K562 (cell line): ENCODE measurements at regions not wholly inside any gene's neighbourhood (a gene's known extent, or its start where the extent isn't known, plus 50 kb on each side); places are given as distances from the start of the nearest gene placed in this dataset.

ENCODE experiments used
- ATAC-seq: fragments of 200-7000 bp; cut with Tn5 transposase; 3 replicates; pipeline ENCODE4 v1.9.1; 2020; ENCODE audit warnings: moderate library complexity
- BruUV-seq: library from RNA; stranded (reverse); fragments of 400-500 nt; replicated peaks from 2 replicates; lab custom pipeline; 2021; lab: Mats Ljungman, UMichigan
- CTCF ChIA-PET: fragments of 300-600 bp; formaldehyde crosslinking; extraction: SDS; loops from one replicate; lab custom pipeline; 2021; ENCODE audit warnings: low intra/inter-chr PET ratio; lab: Yijun Ruan, JAX
- POLR2A ChIA-PET: fragments of 300-600, 350-650 bp; sonication (Branson Sonifier 250); formaldehyde crosslinking; extraction: SDS; loops from one replicate; lab custom pipeline; 2021; ENCODE audit warnings: antibody characterized with exemption, inconsistent platforms; lab: Yijun Ruan, JAX
- DNase-seq, 4 experiments: peaks; one replicate each; pipeline versions ENCODE4 v3.0.0 to v3.0.0-alpha.2; 2011 to 2018; ENCODE audit warnings: low spot score in 3 of 4, mixed read lengths in 3 of 4; ENCODE audit errors: extremely low read depth in 1 of 4
- FAIRE-seq: peaks from 2 replicates; lab custom pipeline; 2011; peaks lifted over from hg19 to GRCh38; lab: Jason Lieb, UNC
- H2AFZ ChIP-seq: 2 replicates; pipeline ENCODE4 v1.6.0; 2011; ENCODE audit warnings: low read depth, low read length, control low read depth, inconsistent platforms
- H3K27ac ChIP-seq: fragments of 200-600 bp; 3 replicates; pipeline ENCODE4 v1.8.0; 2011; ENCODE audit warnings: low read depth, mild to moderate bottlenecking, control low read depth, inconsistent platforms, low read length, moderate library complexity, mixed read lengths; ENCODE audit errors: extremely low read depth
- H3K27me3 ChIP-seq, 2 experiments: fragments of 300-600 bp in 1 of 2; 2 replicates in 1 of 2; 3 replicates in 1 of 2; pipeline versions ENCODE4 v1.6.0 to v1.8.0; 2011; ENCODE audit warnings: inconsistent platforms in 2 of 2, low read length in 2 of 2, mild to moderate bottlenecking in 1 of 2, mixed read lengths in 1 of 2, moderate library complexity in 1 of 2; ENCODE audit not compliant: control insufficient read depth in 2 of 2, insufficient read depth in 2 of 2
- H3K36me3 ChIP-seq: fragments of 300-600 bp; 3 replicates; pipeline ENCODE4 v1.8.0; 2011; ENCODE audit warnings: mild to moderate bottlenecking, low read length, inconsistent platforms; ENCODE audit not compliant: control insufficient read depth, insufficient read depth
- H3K4me1 ChIP-seq, 2 experiments: fragments of 200-600 bp in 1 of 2; replicated peaks in 1 of 2; 2 replicates in 1 of 2; 3 replicates in 1 of 2; pipeline versions ENCODE4 v1.5.1 to v1.8.0; 2011; ENCODE audit warnings: inconsistent platforms in 2 of 2, low read length in 2 of 2, mild to moderate bottlenecking in 1 of 2, mixed read lengths in 1 of 2, moderate library complexity in 1 of 2; ENCODE audit not compliant: control insufficient read depth in 2 of 2, insufficient read depth in 2 of 2
- H3K4me2 ChIP-seq: 2 replicates; pipeline ENCODE4 v1.6.1; 2011; ENCODE audit warnings: low read length, control low read depth, inconsistent platforms, mixed read lengths; ENCODE audit not compliant: insufficient read depth
- H3K4me3 ChIP-seq: fragments of 200-600 bp; sonication (generic), shearing (Covaris generic); 2 replicates; pipeline ENCODE4 v1.5.1; 2016; ENCODE audit warnings: control low read depth, inconsistent platforms
- H3K79me2 ChIP-seq: fragments of 200-600 bp; 3 replicates; pipeline ENCODE4 v1.8.0; 2011; ENCODE audit warnings: low read length, inconsistent platforms; ENCODE audit not compliant: control insufficient read depth, insufficient read depth
- H3K9ac ChIP-seq, 2 experiments: 2 replicates each; pipeline versions ENCODE4 v1.6.0 to v1.6.1; 2011; ENCODE audit warnings: low read depth in 2 of 2, low read length in 2 of 2, control low read depth in 1 of 2, inconsistent platforms in 1 of 2, mild to moderate bottlenecking in 1 of 2, mixed read lengths in 1 of 2; ENCODE audit not compliant: insufficient read depth in 1 of 2
- H3K9me1 ChIP-seq: one replicate; pipeline ENCODE4 v1.6.0; 2011; ENCODE audit warnings: inconsistent platforms, mild to moderate bottlenecking, low read length, moderate library complexity; ENCODE audit not compliant: control insufficient read depth, insufficient read depth
- H3K9me3 ChIP-seq: replicated peaks from 2 replicates; pipeline ENCODE4 v1.5.1; 2011; ENCODE audit warnings: low read depth, low read length, inconsistent platforms; ENCODE audit not compliant: control insufficient read depth, insufficient read depth
- H4K20me1 ChIP-seq: replicated peaks from 2 replicates; pipeline ENCODE4 v1.6.1; 2011; ENCODE audit warnings: low read length, inconsistent platforms, mixed read lengths; ENCODE audit not compliant: control insufficient read depth, insufficient read depth
- MECOM ChIP-seq: fragments of 250-450 bp; sonication (Bioruptor Pico); IDR thresholded peaks from 2 replicates; pipeline ENCODE4 v1.8.0; 2022; ENCODE audit warnings: inconsistent platforms
- NCOA4 ChIP-seq: fragments of 450-650 bp; IDR thresholded peaks from 2 replicates; pipeline ENCODE4 v1.6.1; 2018; ENCODE audit warnings: mild to moderate bottlenecking; ENCODE audit not compliant: partially characterized antibody
- TEAD4 ChIP-seq, 2 experiments: sonication (generic) in 1 of 2; formaldehyde crosslinking in 1 of 2; IDR thresholded peaks; 2 replicates each; pipeline versions ENCODE4 v1.6.1 to v1.8.0; 2012 to 2022; ENCODE audit warnings: borderline replicate concordance in 1 of 2, inconsistent platforms in 1 of 2, low read length in 1 of 2, mild to moderate bottlenecking in 1 of 2, missing genetic modification reagents in 1 of 2
- WGBS: fragments of 100-300 bp; shearing (Covaris generic); methylation state at CpG from one replicate; pipeline ENCODE4 v1.1.6; 2016; ENCODE audit warnings: low coverage, mixed read lengths; ENCODE audit not compliant: insufficient coverage; ENCODE audit errors: missing lambda C conversion rate; 5-methylcytosine and 5-hydroxymethylcytosine counted together
- in situ Hi-C: fragments of 300-500 bp; cut with MboI; formaldehyde crosslinking; loops from 4 replicates; pipeline ENCODE4 v1.15.0; 2018; ENCODE audit warnings: inconsistent platforms, mixed read lengths
- intact Hi-C: fragments of 100-400 bp; cut with micrococcal nuclease; formaldehyde crosslinking; loops from 2 replicates; pipeline ENCODE4 v1.14.2; 2022
- TF ChIP-seq, protein P1 (sequence below): sonication (generic); formaldehyde crosslinking; IDR thresholded peaks from 2 replicates; pipeline ENCODE4 v1.8.1; 2023; ENCODE audit warnings: missing genetic modification reagents, mild to moderate bottlenecking, borderline replicate concordance

DNA sequence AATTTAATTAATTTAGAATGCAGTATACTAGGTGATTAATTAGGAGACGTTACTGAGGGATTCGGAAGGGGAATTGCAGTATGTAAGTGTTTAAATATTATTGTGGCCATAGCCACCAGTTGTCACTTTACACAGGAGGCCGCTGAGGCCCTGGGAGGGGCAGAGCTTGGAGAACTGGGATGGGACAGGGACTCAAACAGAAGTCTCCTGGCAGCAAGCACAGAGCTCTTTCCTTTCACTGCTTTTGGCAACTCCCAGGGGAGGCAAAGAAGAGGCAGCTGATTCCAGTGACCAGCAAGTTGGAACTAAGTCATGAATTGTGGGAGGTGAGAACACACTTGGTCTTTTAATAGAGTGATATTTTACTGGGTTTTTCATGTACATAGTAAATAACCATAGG is 248.6 kb downstream of the RPLP1 start:
- Histone ChIP-seq H3K9me3 (no peaks in the 10 kb centered on the region), H4K20me1 (no peaks in the 10 kb centered on the region), H3K9me1 (no peaks in the 10 kb centered on the region), H3K4me3 (no peak overlapping the region), H3K36me3 (no peaks in the 10 kb centered on the region), H3K4me2 (no peak overlapping the region), H3K27ac (no peak overlapping the region), H3K27me3 (0 out of 5 replicates have a peak, but pooled peaks cover 0 to 4% of the 10 kb centered on the region in 2 experiments), H3K79me2 (no peaks in the 10 kb centered on the region), H3K9ac (no peak overlapping the region), H2AFZ (no peak overlapping the region), H3K4me1 (no peaks in the 10 kb centered on the region)
- no TSS peak for BruUV-seq
- DNase-seq, result no peak
- FAIRE-seq, result no peak
- ChIA-PET CTCF (no interaction called here), POLR2A (no interaction called here)
- in situ Hi-C loops (no loop called here), intact Hi-C loops (no loop called here)
- WGBS, result 3% methylated on average over 3 of the region's 3 CpGs
- TF ChIP-seq, protein P1, sequence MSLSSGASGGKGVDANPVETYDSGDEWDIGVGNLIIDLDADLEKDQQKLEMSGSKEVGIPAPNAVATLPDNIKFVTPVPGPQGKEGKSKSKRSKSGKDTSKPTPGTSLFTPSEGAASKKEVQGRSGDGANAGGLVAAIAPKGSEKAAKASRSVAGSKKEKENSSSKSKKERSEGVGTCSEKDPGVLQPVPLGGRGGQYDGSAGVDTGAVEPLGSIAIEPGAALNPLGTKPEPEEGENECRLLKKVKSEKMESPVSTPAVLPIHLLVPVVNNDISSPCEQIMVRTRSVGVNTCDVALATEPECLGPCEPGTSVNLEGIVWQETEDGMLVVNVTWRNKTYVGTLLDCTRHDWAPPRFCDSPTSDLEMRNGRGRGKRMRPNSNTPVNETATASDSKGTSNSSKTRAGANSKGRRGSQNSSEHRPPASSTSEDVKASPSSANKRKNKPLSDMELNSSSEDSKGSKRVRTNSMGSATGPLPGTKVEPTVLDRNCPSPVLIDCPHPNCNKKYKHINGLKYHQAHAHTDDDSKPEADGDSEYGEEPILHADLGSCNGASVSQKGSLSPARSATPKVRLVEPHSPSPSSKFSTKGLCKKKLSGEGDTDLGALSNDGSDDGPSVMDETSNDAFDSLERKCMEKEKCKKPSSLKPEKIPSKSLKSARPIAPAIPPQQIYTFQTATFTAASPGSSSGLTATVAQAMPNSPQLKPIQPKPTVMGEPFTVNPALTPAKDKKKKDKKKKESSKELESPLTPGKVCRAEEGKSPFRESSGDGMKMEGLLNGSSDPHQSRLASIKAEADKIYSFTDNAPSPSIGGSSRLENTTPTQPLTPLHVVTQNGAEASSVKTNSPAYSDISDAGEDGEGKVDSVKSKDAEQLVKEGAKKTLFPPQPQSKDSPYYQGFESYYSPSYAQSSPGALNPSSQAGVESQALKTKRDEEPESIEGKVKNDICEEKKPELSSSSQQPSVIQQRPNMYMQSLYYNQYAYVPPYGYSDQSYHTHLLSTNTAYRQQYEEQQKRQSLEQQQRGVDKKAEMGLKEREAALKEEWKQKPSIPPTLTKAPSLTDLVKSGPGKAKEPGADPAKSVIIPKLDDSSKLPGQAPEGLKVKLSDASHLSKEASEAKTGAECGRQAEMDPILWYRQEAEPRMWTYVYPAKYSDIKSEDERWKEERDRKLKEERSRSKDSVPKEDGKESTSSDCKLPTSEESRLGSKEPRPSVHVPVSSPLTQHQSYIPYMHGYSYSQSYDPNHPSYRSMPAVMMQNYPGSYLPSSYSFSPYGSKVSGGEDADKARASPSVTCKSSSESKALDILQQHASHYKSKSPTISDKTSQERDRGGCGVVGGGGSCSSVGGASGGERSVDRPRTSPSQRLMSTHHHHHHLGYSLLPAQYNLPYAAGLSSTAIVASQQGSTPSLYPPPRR (CRISPR knock-in tag), result no peak
- TF ChIP-seq NCOA4, result no peak
- TF ChIP-seq TEAD4 (IDR thresholded peaks at IDR 0.05; ENCODE audit: low read length), result no peak
- TF ChIP-seq TEAD4 (CRISPR knock-in tag; IDR thresholded peaks at IDR 0.05; ENCODE audit: borderline replicate concordance), result no peak
- TF ChIP-seq MECOM (CRISPR knock-in tag), result no peak
- no peak for ATAC-seq
